K562 (cell line): ENCODE measurements at regions not wholly inside any gene's neighbourhood (a gene's known extent, or its start where the extent isn't known, plus 50 kb on each side); places are given as distances from the start of the nearest gene placed in this dataset.

ENCODE experiments used
- CBX5 ChIP-seq: IDR thresholded peaks from 2 replicates; pipeline ENCODE4 v1.6.1; 2014; ENCODE audit warnings: low read depth, borderline replicate concordance
- CHD2 ChIP-seq: IDR thresholded peaks from 2 replicates; pipeline ENCODE4 v1.6.1; 2011; ENCODE audit warnings: low read depth, low read length
- DNMT1 ChIP-seq: fragments of 450-650 bp; IDR thresholded peaks from 2 replicates; pipeline ENCODE4 v1.6.1; 2016; ENCODE audit warnings: antibody characterized with exemption, mild to moderate bottlenecking
- ZEB2 ChIP-seq: fragments of 450-650 bp; IDR thresholded peaks from 2 replicates; pipeline ENCODE4 v1.6.1; 2016
- TF ChIP-seq, protein P1 (sequence below): fragments of 250-450 bp; sonication (Bioruptor Pico); IDR thresholded peaks from 2 replicates; pipeline ENCODE4 v1.9.0; 2021; ENCODE audit warnings: mild to moderate bottlenecking, inconsistent platforms
- TF ChIP-seq, protein P2 (sequence below), 3 experiments: IDR thresholded peaks in 2 of 3; conservative IDR thresholded peaks in 1 of 3; 2 replicates each; pipeline ENCODE4 v1.5.1; 2011 to 2012; ENCODE audit warnings: low read length in 3 of 3, mild to moderate bottlenecking in 3 of 3, control low read depth in 2 of 3, improper control_type of control experiment in 1 of 3, inconsistent platforms in 1 of 3, low read depth in 1 of 3, mixed read lengths in 1 of 3, moderate library complexity in 1 of 3; ENCODE audit not compliant: insufficient read depth in 2 of 3

DNA sequence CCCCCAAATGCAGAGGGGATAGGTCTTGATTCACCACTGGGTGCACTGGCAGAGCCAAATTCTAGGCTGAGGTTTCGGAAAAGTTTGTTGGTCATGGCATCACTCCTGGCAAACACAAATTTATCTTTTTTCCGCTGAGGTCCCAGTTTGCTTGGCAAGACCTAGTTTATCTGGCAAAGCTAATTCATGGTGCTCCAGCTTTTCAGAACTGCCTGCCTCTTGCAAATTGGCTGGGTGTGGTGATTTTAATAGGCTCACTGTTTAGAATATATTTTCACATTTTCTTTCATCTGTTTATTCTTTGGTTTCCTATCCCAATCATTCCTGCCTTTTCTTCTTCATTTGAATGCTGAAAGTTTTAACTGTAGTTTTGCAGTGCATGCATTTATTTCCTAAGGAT lies 50.5 kb upstream of the MAMDC2 start:
- no peak for TF ChIP-seq CHD2
- no peak for TF ChIP-seq DNMT1
- no peak for TF ChIP-seq ZEB2
- TF ChIP-seq, protein P1, sequence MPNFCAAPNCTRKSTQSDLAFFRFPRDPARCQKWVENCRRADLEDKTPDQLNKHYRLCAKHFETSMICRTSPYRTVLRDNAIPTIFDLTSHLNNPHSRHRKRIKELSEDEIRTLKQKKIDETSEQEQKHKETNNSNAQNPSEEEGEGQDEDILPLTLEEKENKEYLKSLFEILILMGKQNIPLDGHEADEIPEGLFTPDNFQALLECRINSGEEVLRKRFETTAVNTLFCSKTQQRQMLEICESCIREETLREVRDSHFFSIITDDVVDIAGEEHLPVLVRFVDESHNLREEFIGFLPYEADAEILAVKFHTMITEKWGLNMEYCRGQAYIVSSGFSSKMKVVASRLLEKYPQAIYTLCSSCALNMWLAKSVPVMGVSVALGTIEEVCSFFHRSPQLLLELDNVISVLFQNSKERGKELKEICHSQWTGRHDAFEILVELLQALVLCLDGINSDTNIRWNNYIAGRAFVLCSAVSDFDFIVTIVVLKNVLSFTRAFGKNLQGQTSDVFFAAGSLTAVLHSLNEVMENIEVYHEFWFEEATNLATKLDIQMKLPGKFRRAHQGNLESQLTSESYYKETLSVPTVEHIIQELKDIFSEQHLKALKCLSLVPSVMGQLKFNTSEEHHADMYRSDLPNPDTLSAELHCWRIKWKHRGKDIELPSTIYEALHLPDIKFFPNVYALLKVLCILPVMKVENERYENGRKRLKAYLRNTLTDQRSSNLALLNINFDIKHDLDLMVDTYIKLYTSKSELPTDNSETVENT (CRISPR knock-in tag): no peak
- no peak for TF ChIP-seq CBX5
- TF ChIP-seq, protein P2, sequence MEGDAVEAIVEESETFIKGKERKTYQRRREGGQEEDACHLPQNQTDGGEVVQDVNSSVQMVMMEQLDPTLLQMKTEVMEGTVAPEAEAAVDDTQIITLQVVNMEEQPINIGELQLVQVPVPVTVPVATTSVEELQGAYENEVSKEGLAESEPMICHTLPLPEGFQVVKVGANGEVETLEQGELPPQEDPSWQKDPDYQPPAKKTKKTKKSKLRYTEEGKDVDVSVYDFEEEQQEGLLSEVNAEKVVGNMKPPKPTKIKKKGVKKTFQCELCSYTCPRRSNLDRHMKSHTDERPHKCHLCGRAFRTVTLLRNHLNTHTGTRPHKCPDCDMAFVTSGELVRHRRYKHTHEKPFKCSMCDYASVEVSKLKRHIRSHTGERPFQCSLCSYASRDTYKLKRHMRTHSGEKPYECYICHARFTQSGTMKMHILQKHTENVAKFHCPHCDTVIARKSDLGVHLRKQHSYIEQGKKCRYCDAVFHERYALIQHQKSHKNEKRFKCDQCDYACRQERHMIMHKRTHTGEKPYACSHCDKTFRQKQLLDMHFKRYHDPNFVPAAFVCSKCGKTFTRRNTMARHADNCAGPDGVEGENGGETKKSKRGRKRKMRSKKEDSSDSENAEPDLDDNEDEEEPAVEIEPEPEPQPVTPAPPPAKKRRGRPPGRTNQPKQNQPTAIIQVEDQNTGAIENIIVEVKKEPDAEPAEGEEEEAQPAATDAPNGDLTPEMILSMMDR (IDR thresholded peaks at IDR 0.05 in 2 of 3, conservative IDR thresholded peaks at IDR 0.05 in 1 of 3; ENCODE audit: insufficient read depth in 2 of 3, low read depth in 1 of 3, low read length in 3 of 3): no peak
